Uterus (tissue), 3 donors: ENCODE measurements at regions not wholly inside any gene's neighbourhood (a gene's known extent, or its start where the extent isn't known, plus 50 kb on each side); places are given as distances from the start of the nearest gene placed in this dataset.

ENCODE experiments used
- DNase-seq, 2 donors: peaks; one replicate each; pipeline ENCODE4 v3.0.0-alpha.2; 2019 to 2020
- H3K27ac ChIP-seq, 2 donors: fragments of 200-600 bp; sonication (generic); 1 replicate in 1 of 2; 2 replicates in 1 of 2; pipeline ENCODE4 v1.5.1; 2016 to 2018
- H3K27me3 ChIP-seq, 2 donors: fragments of 200-600 bp; sonication (generic); one replicate each; pipeline ENCODE4 v1.5.1; 2018 to 2019; ENCODE audit warnings: control low read depth in 1 of 2
- H3K36me3 ChIP-seq, 2 donors: fragments of 200-600 bp; sonication (generic); one replicate each; pipeline ENCODE4 v1.5.1; 2019; ENCODE audit warnings: control low read depth in 1 of 2
- H3K4me1 ChIP-seq, 2 donors: fragments of 200-600 bp; sonication (generic); one replicate each; pipeline ENCODE4 v1.5.1; 2018 to 2019; ENCODE audit warnings: control low read depth in 1 of 2
- H3K4me3 ChIP-seq, 2 donors: fragments of 200-600 bp; sonication (generic); 1 replicate in 1 of 2; 2 replicates in 1 of 2; pipeline ENCODE4 v1.5.1; 2018 to 2019; ENCODE audit warnings: mild to moderate bottlenecking in 1 of 2
- H3K9me3 ChIP-seq, 2 donors: fragments of 200-600 bp; sonication (generic); one replicate each; pipeline ENCODE4 v1.5.1; 2019; ENCODE audit warnings: control low read depth in 1 of 2
- POLR2A ChIP-seq, 2 donors: fragments of 450-650 bp; IDR thresholded peaks; one replicate each; pipeline ENCODE4 v1.6.1; 2016; ENCODE audit warnings: antibody characterized with exemption in 2 of 2, mild to moderate bottlenecking in 1 of 2, moderate library complexity in 1 of 2
- intact Hi-C: fragments of 100-400 bp; cut with DNase I; formaldehyde crosslinking; loops from one replicate; pipeline ENCODE4 v1.15.1; 2023; ENCODE audit warnings: low total_unique reads
- TF ChIP-seq, protein P1 (sequence below), 4 experiments: fragments of 200-600 bp in 2 of 4; fragments of 450-650 bp in 2 of 4; sonication (generic) in 2 of 4; IDR thresholded peaks; one replicate each; pipeline ENCODE4 v1.5.1; 2016 to 2019; ENCODE audit warnings: antibody characterized with exemption in 4 of 4, mild to moderate bottlenecking in 2 of 4, moderate library complexity in 1 of 4
- donor health status: DM: yes; HTN: yes; CAD: no.

GRCh38 chr1:115400891-115401290 lies 62.8 kb upstream of the NGF start:
- H3K9me3 ChIP-seq: no peaks in the 10 kb centered on the region
- intact Hi-C loops: no loop called here
- TF ChIP-seq POLR2A (IDR thresholded peaks at IDR 0.05): no peak
- TF ChIP-seq, protein P1, sequence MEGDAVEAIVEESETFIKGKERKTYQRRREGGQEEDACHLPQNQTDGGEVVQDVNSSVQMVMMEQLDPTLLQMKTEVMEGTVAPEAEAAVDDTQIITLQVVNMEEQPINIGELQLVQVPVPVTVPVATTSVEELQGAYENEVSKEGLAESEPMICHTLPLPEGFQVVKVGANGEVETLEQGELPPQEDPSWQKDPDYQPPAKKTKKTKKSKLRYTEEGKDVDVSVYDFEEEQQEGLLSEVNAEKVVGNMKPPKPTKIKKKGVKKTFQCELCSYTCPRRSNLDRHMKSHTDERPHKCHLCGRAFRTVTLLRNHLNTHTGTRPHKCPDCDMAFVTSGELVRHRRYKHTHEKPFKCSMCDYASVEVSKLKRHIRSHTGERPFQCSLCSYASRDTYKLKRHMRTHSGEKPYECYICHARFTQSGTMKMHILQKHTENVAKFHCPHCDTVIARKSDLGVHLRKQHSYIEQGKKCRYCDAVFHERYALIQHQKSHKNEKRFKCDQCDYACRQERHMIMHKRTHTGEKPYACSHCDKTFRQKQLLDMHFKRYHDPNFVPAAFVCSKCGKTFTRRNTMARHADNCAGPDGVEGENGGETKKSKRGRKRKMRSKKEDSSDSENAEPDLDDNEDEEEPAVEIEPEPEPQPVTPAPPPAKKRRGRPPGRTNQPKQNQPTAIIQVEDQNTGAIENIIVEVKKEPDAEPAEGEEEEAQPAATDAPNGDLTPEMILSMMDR (IDR thresholded peaks at IDR 0.05): no peak

GRCh38 chr1:115400426-115400825 lies 62.4 kb upstream of the NGF start:
- intact Hi-C loops: no loop called here
- Histone ChIP-seq H3K27me3 (no peaks in the 10 kb centered on the region), H3K36me3 (no peaks in the 10 kb centered on the region), H3K4me3 (no peak overlapping the region), H3K27ac (no peak overlapping the region), H3K9me3 (no peaks in the 10 kb centered on the region), H3K4me1 (no peaks in the 10 kb centered on the region)
- DNase-seq: no peak
- TF ChIP-seq POLR2A (IDR thresholded peaks at IDR 0.05): no peak
- TF ChIP-seq, protein P1 (IDR thresholded peaks at IDR 0.05): no peak

More at GRCh38 chr1:115400891-115401290, 62.8 kb upstream of the NGF start:
- no peaks in the 10 kb centered on the region for H3K4me1 ChIP-seq
- no peak overlapping the region for H3K27ac ChIP-seq
- DNase-seq: no peak
- no peak overlapping the region for H3K4me3 ChIP-seq
- H3K27me3 ChIP-seq: no peaks in the 10 kb centered on the region
- H3K36me3 ChIP-seq: no peaks in the 10 kb centered on the region

DNA sequence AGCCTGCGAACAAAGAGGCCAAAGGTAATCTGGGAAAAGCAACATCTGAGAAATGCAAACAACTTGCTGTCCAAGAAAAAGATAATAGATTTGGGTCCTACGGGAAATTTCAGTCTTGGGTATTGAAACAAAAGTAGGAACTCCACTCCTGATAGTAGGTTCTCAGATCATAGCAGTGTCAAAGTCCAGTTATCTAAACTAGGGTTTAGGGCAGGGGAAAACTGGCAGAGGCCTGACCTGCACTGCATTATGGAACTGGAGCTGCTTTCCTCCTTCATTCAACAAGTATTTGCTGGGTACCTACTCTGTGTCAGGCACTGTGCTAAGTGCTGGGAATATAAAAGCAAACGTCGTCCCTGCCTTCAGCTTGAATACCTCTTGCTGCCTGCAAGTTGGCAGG lies 60.7 kb upstream of the NGF start:
- no peak for DNase-seq
- Histone ChIP-seq H3K36me3 (no peaks in the 10 kb centered on the region), H3K4me3 (no peak overlapping the region), H3K9me3 (no peaks in the 10 kb centered on the region), H3K27me3 (no peaks in the 10 kb centered on the region), H3K27ac (no peak overlapping the region), H3K4me1 (no peaks in the 10 kb centered on the region)
- TF ChIP-seq POLR2A (IDR thresholded peaks at IDR 0.05): no peak
- TF ChIP-seq, protein P1 (IDR thresholded peaks at IDR 0.05): no peak
- intact Hi-C loops: no loop called here
